Heart left ventricle (tissue), 13 donors: ENCODE measurements at regions not wholly inside any gene's neighbourhood (a gene's known extent, or its start where the extent isn't known, plus 50 kb on each side); places are given as distances from the start of the nearest gene placed in this dataset.

ENCODE experiments used
- CTCF ChIP-seq, 12 donors: fragments of 200-600 bp; sonication (generic) in 4 of 12; IDR thresholded peaks; one replicate each; pipeline versions ENCODE4 v1.5.0 to v1.8.0; 2018 to 2022; ENCODE audit warnings: antibody characterized with exemption in 12 of 12, mild to moderate bottlenecking in 5 of 12
- POLR2A ChIP-seq, 2 donors: fragments of 450-650 bp; IDR thresholded peaks; one replicate each; pipeline ENCODE4 v1.6.1; 2017; ENCODE audit warnings: antibody characterized with exemption in 2 of 2, mild to moderate bottlenecking in 2 of 2, moderate library complexity in 2 of 2
- donor health status: ischemic (EF 13 %, LVEDD 7.1; RV severe dilation, severe dysfunction).
- donor health status: DM: no; HTN: yes; CAD: no.
- donor health status: DM: no; HTN: no; CAD: no.
- donor health status: ischemic (EF 25% LVEDD 6.9; RV normal size, moderate dysfunction).
- donor health status: ischemic (EF 25% LVEDD 5.7; RV mildly dilated, moderate dysfunction).
- donor health status: ischemic (EF 35%, LVEDD 5.7; RV mildly dilated, moderate dysfunction).
- donor health status: nonischemic (EF 11% LVEDD 7.7; RV severe dilation, severe dysfunction).
- donor health status: DM: yes; HTN: yes; CAD: no.
- donor health status: PGD.
- donor health status: ischemic (EF 29% LVEDD 5.4; RV normal size, mild dysfunction).
- donor health status: nonischemic (EF 23%, LVEDD 6.1; RV moderate dilation, normal function).

DNA sequence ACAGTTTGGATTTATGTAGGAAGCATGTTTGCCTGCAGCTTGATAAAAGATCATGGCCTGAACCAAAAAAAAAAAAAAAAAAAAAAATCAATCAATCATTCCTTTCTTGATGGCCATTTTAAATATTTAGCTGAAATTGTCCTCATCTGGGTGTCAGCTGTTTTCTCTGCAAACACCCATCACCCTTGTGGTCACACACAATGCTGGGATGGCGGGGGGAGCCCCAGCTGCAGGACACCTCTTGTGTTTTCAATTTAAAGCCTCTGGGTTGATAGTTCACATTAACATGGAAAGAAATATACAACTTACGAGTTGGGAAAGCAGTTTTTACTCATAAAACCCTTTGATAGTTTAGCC lies 160.4 kb downstream of the ZFP64 start:
- no peak for TF ChIP-seq CTCF (IDR thresholded peaks at IDR 0.05)
- TF ChIP-seq POLR2A (IDR thresholded peaks at IDR 0.05) = no peak
